Ovary (tissue), 7 donors: ENCODE measurements at regions not wholly inside any gene's neighbourhood (a gene's known extent, or its start where the extent isn't known, plus 50 kb on each side); places are given as distances from the start of the nearest gene placed in this dataset.

Experiments
- DNase-seq, 5 donors: peaks; one replicate each; pipeline ENCODE4 v3.0.0-alpha.2; 2019 to 2020
- H3K27ac ChIP-seq, 2 donors: fragments of 200-600 bp; one replicate each; pipeline versions ENCODE4 v1.5.1 to v1.8.0; 2019 to 2022
- H3K27me3 ChIP-seq: fragments of 200-600 bp; one replicate; pipeline ENCODE4 v1.8.0; 2022
- H3K36me3 ChIP-seq: fragments of 200-600 bp; sonication (generic); one replicate; pipeline ENCODE4 v1.5.1; 2019
- H3K4me1 ChIP-seq: one replicate; pipeline ENCODE4 v1.8.1; 2013; ENCODE audit warnings: mild to moderate bottlenecking, moderate library complexity; ENCODE audit not compliant: insufficient read depth
- H3K4me3 ChIP-seq: fragments of 200-600 bp; sonication (generic); one replicate; pipeline ENCODE4 v1.5.1; 2017
- H3K9me3 ChIP-seq, 2 donors: fragments of 200-600 bp in 1 of 2; sonication (generic) in 1 of 2; one replicate each; pipeline versions ENCODE4 v1.5.1 to v1.8.1; 2013 to 2019; ENCODE audit warnings: mild to moderate bottlenecking in 1 of 2, moderate library complexity in 1 of 2
- CTCF ChIP-seq, 3 donors: fragments of 450-650 bp in 2 of 3; fragments of 200-600 bp in 1 of 3; IDR thresholded peaks; one replicate each; pipeline versions ENCODE4 v1.5.1 to v1.8.0; 2016 to 2022; ENCODE audit warnings: antibody characterized with exemption in 3 of 3, mild to moderate bottlenecking in 1 of 3
- EP300 ChIP-seq: sonication (generic); formaldehyde crosslinking; IDR thresholded peaks from one replicate; pipeline ENCODE4 v1.6.1; 2017; ENCODE audit warnings: antibody characterized with exemption
- POLR2A ChIP-seq: fragments of 450-650 bp; IDR thresholded peaks from one replicate; pipeline ENCODE4 v1.6.1; 2017; ENCODE audit warnings: antibody characterized with exemption, mild to moderate bottlenecking, moderate library complexity
- WGBS, 3 donors: extraction: QIAGEN DNeasy Blood & Tissue Kit in 1 of 3; methylation state at CpG; one replicate each; pipeline versions ENCODE4 v1.1.5 to v1.1.7; 2013 to 2017; 5-methylcytosine and 5-hydroxymethylcytosine counted together
- intact Hi-C, 4 donors: fragments of 100-400 bp; cut with DNase I; formaldehyde crosslinking; loops; one replicate each; pipeline versions ENCODE4 v1.11.0 to v1.15.1; 2022 to 2023
- donor health status: DM: no; HTN: no; CAD: no; lungs with moderate emphysema.
- donor health status: DM: no; HTN: no; CAD: no.
- donor health status: Bipolar disorder and iron deficiency.
- donor health status: DM: no; HTN: no; CAD: no.
- donor health status: DM: yes; HTN: yes; CAD: no.

DNA sequence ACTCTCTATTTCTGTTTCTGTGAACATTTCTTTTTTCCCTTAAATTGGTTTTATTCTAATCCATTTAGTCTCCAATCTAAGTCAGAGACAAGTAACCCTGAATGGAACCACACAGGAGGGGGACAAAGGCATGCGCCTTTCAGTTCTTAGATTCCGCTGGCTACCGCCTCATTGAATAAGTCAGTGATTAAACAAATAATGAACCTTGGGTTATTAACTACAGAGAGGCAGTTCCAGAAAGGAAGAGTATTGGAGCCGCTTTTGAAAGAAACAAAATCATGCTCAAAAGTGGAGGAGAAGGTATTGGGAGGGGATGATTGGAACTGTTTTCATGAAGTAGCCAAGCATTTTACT, 459.8 kb upstream of the DAB1 start:
- DNase-seq = no peak
- H3K9me3 ChIP-seq = no peaks in the 10 kb centered on the region
- no peak overlapping the region for H3K4me3 ChIP-seq
- H3K27ac ChIP-seq = no peak overlapping the region
- no peaks in the 10 kb centered on the region for H3K27me3 ChIP-seq
- no peaks in the 10 kb centered on the region for H3K4me1 ChIP-seq
- intact Hi-C loops = no loop called here
- H3K36me3 ChIP-seq = no peaks in the 10 kb centered on the region
- TF ChIP-seq CTCF (IDR thresholded peaks at IDR 0.05) (no peak), POLR2A (no peak), EP300 (no peak)
- WGBS, 3 donors = 96 to 97% (median 96%) methylated on average over 4 of the region's 4 CpGs

DNA sequence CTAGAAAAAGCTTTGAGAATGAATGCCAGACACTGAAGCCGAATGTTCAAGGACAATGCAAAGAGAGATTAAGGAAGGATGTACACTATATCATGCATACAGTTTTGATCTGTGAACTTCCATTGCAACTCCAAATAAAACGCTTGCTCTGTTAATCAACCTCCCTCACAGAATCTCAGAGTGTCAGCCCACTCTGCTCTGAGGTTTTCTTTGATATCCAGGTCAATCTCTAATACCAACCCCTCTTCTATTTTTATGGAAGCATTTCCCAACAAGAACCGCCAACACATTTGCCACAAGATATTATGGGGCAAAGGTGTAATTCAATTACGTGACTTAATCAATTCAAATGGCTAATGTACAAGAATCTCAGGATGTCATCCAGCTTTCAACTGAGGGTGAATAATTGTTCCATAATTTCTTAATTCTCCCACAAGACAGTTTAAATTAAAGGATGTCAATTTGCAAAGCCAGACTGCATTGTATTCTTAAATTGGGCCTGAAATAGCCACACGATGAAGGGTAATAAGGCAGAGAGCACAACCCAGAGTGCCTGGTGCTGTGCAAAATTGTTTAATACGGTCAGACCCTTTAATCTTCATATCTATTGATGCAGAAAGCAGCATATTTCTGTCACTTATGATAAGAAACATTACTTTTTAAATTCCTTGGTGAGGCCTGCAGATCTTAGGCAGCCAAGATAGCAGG, 459.2 kb upstream of the DAB1 start:
- Histone ChIP-seq H3K36me3 (no peaks in the 10 kb centered on the region), H3K27me3 (no peaks in the 10 kb centered on the region), H3K9me3 (no peaks in the 10 kb centered on the region), H3K27ac (no peak overlapping the region), H3K4me1 (no peaks in the 10 kb centered on the region), H3K4me3 (no peak overlapping the region)
- TF ChIP-seq CTCF (IDR thresholded peaks at IDR 0.05) (no peak), POLR2A (no peak), EP300 (no peak)
- DNase-seq = no peak
- intact Hi-C loops = no loop called here
- WGBS, 3 donors = 67 to 70% (median 67%) methylated on average over 6 of the region's 6 CpGs

DNA sequence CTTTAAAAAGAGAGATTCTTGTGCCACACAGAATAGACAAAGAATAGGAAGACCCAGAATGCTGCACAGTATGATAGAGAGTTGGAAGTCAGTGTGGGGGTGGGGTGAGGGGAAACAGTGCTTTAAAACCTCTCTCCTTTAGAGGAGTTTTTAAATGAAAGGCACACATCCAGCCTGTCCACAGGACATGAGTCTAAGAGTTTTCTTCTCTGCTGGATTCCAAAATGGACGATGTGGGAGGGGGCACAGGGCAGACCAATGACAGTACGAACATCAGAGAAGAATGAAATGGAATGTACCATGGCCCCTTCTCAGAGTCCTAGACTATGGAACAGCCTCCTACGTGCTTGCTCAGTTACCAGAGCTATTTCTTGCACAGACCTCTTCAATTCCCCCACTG, 458.2 kb upstream of the DAB1 start:
- no peak for DNase-seq
- WGBS, 3 donors = 61 to 72% (median 67%) methylated on average over 3 of the region's 3 CpGs
- H3K36me3 ChIP-seq = no peaks in the 10 kb centered on the region
- no peaks in the 10 kb centered on the region for H3K27me3 ChIP-seq
- H3K9me3 ChIP-seq = no peaks in the 10 kb centered on the region
- TF ChIP-seq CTCF (IDR thresholded peaks at IDR 0.05) (no peak), POLR2A (no peak), EP300 (no peak)
- no peaks in the 10 kb centered on the region for H3K4me1 ChIP-seq
- intact Hi-C loops = no loop called here
- H3K4me3 ChIP-seq = no peak overlapping the region
- no peak overlapping the region for H3K27ac ChIP-seq

- Histone ChIP-seq H3K9me3 (no peaks in the 10 kb centered on the region), H3K36me3 (no peaks in the 10 kb centered on the region), H3K4me3 (no peak overlapping the region), H3K27ac (no peak overlapping the region), H3K27me3 (no peaks in the 10 kb centered on the region), H3K4me1 (no peaks in the 10 kb centered on the region)
- DNase-seq = no peak
- intact Hi-C loops = no loop called here
- WGBS, 3 donors = 62 to 65% (median 63%) methylated on average over 2 of the region's 2 CpGs
- TF ChIP-seq CTCF (IDR thresholded peaks at IDR 0.05) (no peak), EP300 (no peak), POLR2A (no peak)
Measured at GRCh38 chr1:57881639-57882038, 457.8 kb upstream of the DAB1 start.
